ENCODE measurements at regions not wholly inside any gene's neighbourhood (a gene's known extent, or its start where the extent isn't known, plus 50 kb on each side); places are given as distances from the start of the nearest gene placed in this dataset.

GRCh38 chr2:67838205-67838604 lies 224.6 kb downstream of the C1D start:
- Histone ChIP-seq H3K4me1 (ENCODE audit: control insufficient read depth in 1 of 2, insufficient read depth in 2 of 2, low read length in 2 of 2) (no peaks in the 10 kb centered on the region), H3K27ac (ENCODE audit: low read depth in 1 of 2, low read length in 2 of 2) (no peak overlapping the region), H3K4me2 (replicated peaks; ENCODE audit: extremely low read depth, low read length, poor library complexity, severe bottlenecking) (no peak overlapping the region), H3K27me3 (ENCODE audit: control insufficient read depth in 2 of 2, insufficient read depth in 2 of 2, low read length in 2 of 2) (no peaks in the 10 kb centered on the region), H3K4me3 (replicated peaks in 1 of 3; ENCODE audit: low read depth in 2 of 3, low read length in 3 of 3) (no peak overlapping the region), H4K20me1 (ENCODE audit: insufficient read depth, low read length) (no peaks in the 10 kb centered on the region), H2AFZ (ENCODE audit: insufficient read depth, low read depth, low read length, poor library complexity, severe bottlenecking) (no peak overlapping the region), H3K79me2 (ENCODE audit: insufficient read depth, low read length) (no peaks in the 10 kb centered on the region), H3K9me3 (replicated peaks in 1 of 2; ENCODE audit: control insufficient read depth in 1 of 2, insufficient read depth in 1 of 2, low read length in 2 of 2) (no peaks in the 10 kb centered on the region), H3K36me3 (replicated peaks in 1 of 2; ENCODE audit: control insufficient read depth in 1 of 2, insufficient read depth in 2 of 2, low read length in 2 of 2) (no peaks in the 10 kb centered on the region), H3K9ac (ENCODE audit: insufficient read depth, low read length, poor library complexity, severe bottlenecking) (no peak overlapping the region)
- no peak overlapping the region for H3K4me3 Mint-ChIP-seq
- 89% methylated on average over 1 of the region's 3 CpGs for WGBS (ENCODE audit: insufficient coverage)
- H3K36me3 Mint-ChIP-seq = no peaks in the 10 kb centered on the region
- H3K4me1 Mint-ChIP-seq = no peaks in the 10 kb centered on the region
- H3K27ac Mint-ChIP-seq = no peak overlapping the region
- intact Hi-C loops (cut with micrococcal nuclease) = no loop called here
- DNase-seq = no peak
- TF ChIP-seq CTCF (IDR thresholded peaks at IDR 0.05) = no peak
- peaks cover 0 to 9% (median 2%) of the 10 kb centered on the region in 3 donors for H3K27me3 Mint-ChIP-seq (ENCODE audit: low read depth in 3 of 3)
- H3K9me3 Mint-ChIP-seq = no peaks in the 10 kb centered on the region

DNA sequence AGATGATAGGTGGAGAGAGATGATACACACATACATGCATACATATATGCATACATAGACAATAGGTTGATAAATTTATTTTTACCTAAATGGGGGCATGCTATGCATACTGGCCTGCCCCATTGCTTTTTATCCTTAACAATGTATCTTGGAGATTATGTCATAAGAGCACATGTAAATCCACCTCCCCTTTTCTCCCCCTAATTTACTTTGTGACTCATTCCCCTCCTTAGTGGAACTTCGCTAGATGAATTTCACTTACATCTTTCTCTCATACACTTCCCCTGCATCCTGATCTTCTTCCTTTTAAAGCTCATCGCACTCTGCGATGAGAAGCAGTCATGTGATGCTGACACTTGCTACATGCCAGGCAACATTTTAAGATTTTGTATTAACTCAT lies 223.6 kb downstream of the C1D start:
- Mint-ChIP-seq H3K36me3 (no peaks in the 10 kb centered on the region), H3K27ac (no peak overlapping the region), H3K27me3 (ENCODE audit: low read depth in 3 of 3) (peaks cover 0 to 13% (median 3%) of the 10 kb centered on the region in 3 donors), H3K4me1 (no peaks in the 10 kb centered on the region), H3K9me3 (no peaks in the 10 kb centered on the region), H3K4me3 (no peak overlapping the region)
- Histone ChIP-seq H3K79me2 (ENCODE audit: insufficient read depth, low read length) (no peaks in the 10 kb centered on the region), H3K4me2 (replicated peaks; ENCODE audit: extremely low read depth, low read length, poor library complexity, severe bottlenecking) (no peak overlapping the region), H3K36me3 (replicated peaks in 1 of 2; ENCODE audit: control insufficient read depth in 1 of 2, insufficient read depth in 2 of 2, low read length in 2 of 2) (no peaks in the 10 kb centered on the region), H3K27ac (ENCODE audit: low read depth in 1 of 2, low read length in 2 of 2) (no peak overlapping the region), H3K4me1 (ENCODE audit: control insufficient read depth in 1 of 2, insufficient read depth in 2 of 2, low read length in 2 of 2) (no peaks in the 10 kb centered on the region), H2AFZ (ENCODE audit: insufficient read depth, low read depth, low read length, poor library complexity, severe bottlenecking) (no peak overlapping the region), H3K27me3 (ENCODE audit: control insufficient read depth in 2 of 2, insufficient read depth in 2 of 2, low read length in 2 of 2) (no peaks in the 10 kb centered on the region), H3K9me3 (replicated peaks in 1 of 2; ENCODE audit: control insufficient read depth in 1 of 2, insufficient read depth in 1 of 2, low read length in 2 of 2) (no peaks in the 10 kb centered on the region), H4K20me1 (ENCODE audit: insufficient read depth, low read length) (no peaks in the 10 kb centered on the region), H3K9ac (ENCODE audit: insufficient read depth, low read length, poor library complexity, severe bottlenecking) (no peak overlapping the region), H3K4me3 (replicated peaks in 1 of 3; ENCODE audit: low read depth in 2 of 3, low read length in 3 of 3) (no peak overlapping the region)
- 92% methylated on average over 3 of the region's 3 CpGs for WGBS (ENCODE audit: insufficient coverage)
- no peak for DNase-seq
- no peak for TF ChIP-seq CTCF (IDR thresholded peaks at IDR 0.05)
- intact Hi-C loops (cut with micrococcal nuclease) = no loop called here
